ENCODE measurements at regions not wholly inside any gene's neighbourhood (a gene's known extent, or its start where the extent isn't known, plus 50 kb on each side); places are given as distances from the start of the nearest gene placed in this dataset.

- no peak for TF ChIP-seq CTCF (IDR thresholded peaks at IDR 0.05; ENCODE audit: borderline replicate concordance, extremely low read depth, insufficient read depth)
- FAIRE-seq (no peak), DNase-seq (no peak)
- H3K4me3 ChIP-seq (ENCODE audit: low read length in 3 of 3), result no peak overlapping the region
- no peak overlapping the region for H3K27ac ChIP-seq (ENCODE audit: low read depth in 2 of 2, low read length in 2 of 2)
- no peaks in the 10 kb centered on the region for H3K4me1 ChIP-seq (ENCODE audit: control insufficient read depth in 2 of 3, insufficient read depth in 2 of 3, low read depth in 1 of 3, low read length in 3 of 3)
- H3K27me3 ChIP-seq (ENCODE audit: control insufficient read depth, insufficient read depth, low read length), result peaks cover 9% of the 10 kb centered on the region
- intact Hi-C loops (cut with DNase I), result no loop called here
- no peaks in the 10 kb centered on the region for H3K36me3 ChIP-seq (ENCODE audit: control insufficient read depth in 2 of 3, insufficient read depth in 3 of 3, low read length in 3 of 3)
- H3K9me3 ChIP-seq (ENCODE audit: control insufficient read depth in 2 of 3, insufficient read depth in 1 of 3, low read length in 3 of 3), result no peaks in the 10 kb centered on the region
- no peak overlapping the region for H3K9ac ChIP-seq (ENCODE audit: low read length in 3 of 3)
These were observed 112.2 kb upstream of the SLC6A11 start for GRCh38 chr3:10703875-10704274.

- no peaks in the 10 kb centered on the region for H3K36me3 ChIP-seq (ENCODE audit: control insufficient read depth in 2 of 3, insufficient read depth in 3 of 3, low read length in 3 of 3)
- no peaks in the 10 kb centered on the region for H3K9me3 ChIP-seq (ENCODE audit: control insufficient read depth in 2 of 3, insufficient read depth in 1 of 3, low read length in 3 of 3)
- H3K27me3 ChIP-seq (ENCODE audit: control insufficient read depth, insufficient read depth, low read length), result peaks cover 9% of the 10 kb centered on the region
- H3K4me3 ChIP-seq (ENCODE audit: low read length in 3 of 3), result no peak overlapping the region
- peak in 1 of 5 donors; percentile 18 for DNase-seq
- H3K9ac ChIP-seq (ENCODE audit: low read length in 3 of 3), result no peak overlapping the region
- no peak overlapping the region for H3K27ac ChIP-seq (ENCODE audit: low read depth in 2 of 2, low read length in 2 of 2)
- H3K4me1 ChIP-seq (ENCODE audit: control insufficient read depth in 2 of 3, insufficient read depth in 2 of 3, low read depth in 1 of 3, low read length in 3 of 3), result no peaks in the 10 kb centered on the region
- TF ChIP-seq CTCF (IDR thresholded peaks at IDR 0.05; ENCODE audit: borderline replicate concordance, extremely low read depth, insufficient read depth), result no peak
- intact Hi-C loops (cut with DNase I), result no loop called here
- no peak for FAIRE-seq
These were observed 109.8 kb upstream of the SLC6A11 start for GRCh38 chr3:10706156-10706739.

- no peak overlapping the region for H3K4me3 ChIP-seq (ENCODE audit: low read length in 3 of 3)
- no peaks in the 10 kb centered on the region for H3K4me1 ChIP-seq (ENCODE audit: control insufficient read depth in 2 of 3, insufficient read depth in 2 of 3, low read depth in 1 of 3, low read length in 3 of 3)
- no peak for DNase-seq
- peaks cover 9% of the 10 kb centered on the region for H3K27me3 ChIP-seq (ENCODE audit: control insufficient read depth, insufficient read depth, low read length)
- H3K36me3 ChIP-seq (ENCODE audit: control insufficient read depth in 2 of 3, insufficient read depth in 3 of 3, low read length in 3 of 3), result no peaks in the 10 kb centered on the region
- TF ChIP-seq CTCF (IDR thresholded peaks at IDR 0.05; ENCODE audit: borderline replicate concordance, extremely low read depth, insufficient read depth), result no peak
- FAIRE-seq, result no peak
- intact Hi-C loops (cut with DNase I), result no loop called here
- H3K9me3 ChIP-seq (ENCODE audit: control insufficient read depth in 2 of 3, insufficient read depth in 1 of 3, low read length in 3 of 3), result no peaks in the 10 kb centered on the region
- no peak overlapping the region for H3K27ac ChIP-seq (ENCODE audit: low read depth in 2 of 2, low read length in 2 of 2)
- no peak overlapping the region for H3K9ac ChIP-seq (ENCODE audit: low read length in 3 of 3)
These were observed 109.2 kb upstream of the SLC6A11 start for GRCh38 chr3:10706740-10707399.

All from kidney (tissue), 13 donors.